Uterus (tissue), 3 donors: ENCODE measurements at regions not wholly inside any gene's neighbourhood (a gene's known extent, or its start where the extent isn't known, plus 50 kb on each side); places are given as distances from the start of the nearest gene placed in this dataset.

Experiments
- DNase-seq, 2 donors: peaks; one replicate each; pipeline ENCODE4 v3.0.0-alpha.2; 2019 to 2020
- H3K27ac ChIP-seq, 2 donors: fragments of 200-600 bp; sonication (generic); 1 replicate in 1 of 2; 2 replicates in 1 of 2; pipeline ENCODE4 v1.5.1; 2016 to 2018
- H3K27me3 ChIP-seq, 2 donors: fragments of 200-600 bp; sonication (generic); one replicate each; pipeline ENCODE4 v1.5.1; 2018 to 2019; ENCODE audit warnings: control low read depth in 1 of 2
- H3K36me3 ChIP-seq, 2 donors: fragments of 200-600 bp; sonication (generic); one replicate each; pipeline ENCODE4 v1.5.1; 2019; ENCODE audit warnings: control low read depth in 1 of 2
- H3K4me1 ChIP-seq, 2 donors: fragments of 200-600 bp; sonication (generic); one replicate each; pipeline ENCODE4 v1.5.1; 2018 to 2019; ENCODE audit warnings: control low read depth in 1 of 2
- H3K4me3 ChIP-seq, 2 donors: fragments of 200-600 bp; sonication (generic); 1 replicate in 1 of 2; 2 replicates in 1 of 2; pipeline ENCODE4 v1.5.1; 2018 to 2019; ENCODE audit warnings: mild to moderate bottlenecking in 1 of 2
- H3K9me3 ChIP-seq, 2 donors: fragments of 200-600 bp; sonication (generic); one replicate each; pipeline ENCODE4 v1.5.1; 2019; ENCODE audit warnings: control low read depth in 1 of 2
- POLR2A ChIP-seq, 2 donors: fragments of 450-650 bp; IDR thresholded peaks; one replicate each; pipeline ENCODE4 v1.6.1; 2016; ENCODE audit warnings: antibody characterized with exemption in 2 of 2, mild to moderate bottlenecking in 1 of 2, moderate library complexity in 1 of 2
- intact Hi-C: fragments of 100-400 bp; cut with DNase I; formaldehyde crosslinking; loops from one replicate; pipeline ENCODE4 v1.15.1; 2023; ENCODE audit warnings: low total_unique reads
- TF ChIP-seq, protein P1 (sequence below), 4 experiments: fragments of 200-600 bp in 2 of 4; fragments of 450-650 bp in 2 of 4; sonication (generic) in 2 of 4; IDR thresholded peaks; one replicate each; pipeline ENCODE4 v1.5.1; 2016 to 2019; ENCODE audit warnings: antibody characterized with exemption in 4 of 4, mild to moderate bottlenecking in 2 of 4, moderate library complexity in 1 of 4
- donor health status: DM: yes; HTN: yes; CAD: no.

DNA sequence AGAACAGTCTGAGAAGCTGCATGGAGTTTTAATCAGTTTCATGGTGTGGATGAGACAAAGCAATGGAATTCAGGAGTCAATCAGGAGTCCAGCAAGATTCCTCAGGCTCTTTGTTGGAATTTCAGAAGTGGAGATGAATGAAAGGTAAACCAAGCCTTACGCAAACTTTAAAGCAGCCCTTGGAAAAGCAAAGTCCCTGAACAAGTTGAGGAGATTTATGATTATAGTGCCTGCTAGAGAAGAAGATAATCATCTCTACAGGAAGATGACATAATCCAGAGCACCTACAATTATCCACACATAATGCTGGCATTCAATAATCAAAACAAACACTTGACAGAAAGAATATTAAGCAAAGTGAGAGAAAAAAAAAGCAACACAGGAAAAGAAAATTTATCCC is 1380.1 kb upstream of the NUDT12 start:
- H3K27me3 ChIP-seq, result no peaks in the 10 kb centered on the region
- H3K27ac ChIP-seq, result no peak overlapping the region
- no peaks in the 10 kb centered on the region for H3K4me1 ChIP-seq
- no peak overlapping the region for H3K4me3 ChIP-seq
- intact Hi-C loops, result no loop called here
- no peak for TF ChIP-seq POLR2A (IDR thresholded peaks at IDR 0.05)
- no peak for DNase-seq
- H3K9me3 ChIP-seq, result no peaks in the 10 kb centered on the region
- H3K36me3 ChIP-seq, result no peaks in the 10 kb centered on the region

DNA sequence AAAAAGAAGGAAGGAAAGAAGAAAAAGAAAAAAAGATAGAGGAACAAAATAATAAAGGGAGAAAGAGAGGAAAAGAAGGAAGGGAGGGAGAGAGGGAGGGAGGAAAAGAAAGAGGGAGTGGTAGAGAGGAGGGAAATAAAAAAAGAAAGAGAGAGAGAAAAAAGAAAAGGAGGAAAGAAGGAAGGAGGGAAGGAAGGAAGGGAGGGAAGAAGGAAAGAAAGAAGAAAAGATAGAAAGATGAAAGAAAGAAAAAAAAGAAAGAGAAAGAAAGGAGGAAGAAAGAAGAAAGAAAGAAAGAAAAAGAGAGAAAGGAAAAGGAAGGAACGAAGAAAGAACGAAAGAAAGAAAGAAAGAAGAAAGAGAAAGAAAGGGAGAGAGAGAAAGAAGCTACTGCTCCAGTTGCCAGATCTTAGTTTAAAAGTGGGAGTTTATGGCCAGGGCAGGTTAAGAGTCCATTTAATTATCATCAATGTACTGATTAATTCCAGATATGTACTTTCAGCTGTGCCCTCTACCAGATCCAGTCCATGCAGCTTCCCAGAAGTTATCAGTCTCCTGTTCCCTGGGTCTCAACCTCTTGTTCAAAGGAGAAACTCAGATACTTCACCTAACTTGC is 1378.5 kb upstream of the NUDT12 start:
- no peak overlapping the region for H3K4me3 ChIP-seq
- DNase-seq, result no peak
- intact Hi-C loops, result no loop called here
- no peaks in the 10 kb centered on the region for H3K27me3 ChIP-seq
- TF ChIP-seq POLR2A (IDR thresholded peaks at IDR 0.05), result no peak
- TF ChIP-seq, protein P1, sequence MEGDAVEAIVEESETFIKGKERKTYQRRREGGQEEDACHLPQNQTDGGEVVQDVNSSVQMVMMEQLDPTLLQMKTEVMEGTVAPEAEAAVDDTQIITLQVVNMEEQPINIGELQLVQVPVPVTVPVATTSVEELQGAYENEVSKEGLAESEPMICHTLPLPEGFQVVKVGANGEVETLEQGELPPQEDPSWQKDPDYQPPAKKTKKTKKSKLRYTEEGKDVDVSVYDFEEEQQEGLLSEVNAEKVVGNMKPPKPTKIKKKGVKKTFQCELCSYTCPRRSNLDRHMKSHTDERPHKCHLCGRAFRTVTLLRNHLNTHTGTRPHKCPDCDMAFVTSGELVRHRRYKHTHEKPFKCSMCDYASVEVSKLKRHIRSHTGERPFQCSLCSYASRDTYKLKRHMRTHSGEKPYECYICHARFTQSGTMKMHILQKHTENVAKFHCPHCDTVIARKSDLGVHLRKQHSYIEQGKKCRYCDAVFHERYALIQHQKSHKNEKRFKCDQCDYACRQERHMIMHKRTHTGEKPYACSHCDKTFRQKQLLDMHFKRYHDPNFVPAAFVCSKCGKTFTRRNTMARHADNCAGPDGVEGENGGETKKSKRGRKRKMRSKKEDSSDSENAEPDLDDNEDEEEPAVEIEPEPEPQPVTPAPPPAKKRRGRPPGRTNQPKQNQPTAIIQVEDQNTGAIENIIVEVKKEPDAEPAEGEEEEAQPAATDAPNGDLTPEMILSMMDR (IDR thresholded peaks at IDR 0.05), result no peak
- no peak overlapping the region for H3K27ac ChIP-seq
- no peaks in the 10 kb centered on the region for H3K9me3 ChIP-seq
- H3K36me3 ChIP-seq, result no peaks in the 10 kb centered on the region
- no peaks in the 10 kb centered on the region for H3K4me1 ChIP-seq

- Histone ChIP-seq H3K4me3 (no peak overlapping the region), H3K4me1 (no peaks in the 10 kb centered on the region), H3K27ac (no peak overlapping the region), H3K9me3 (no peaks in the 10 kb centered on the region), H3K27me3 (no peaks in the 10 kb centered on the region), H3K36me3 (no peaks in the 10 kb centered on the region)
- no peak for DNase-seq
- intact Hi-C loops, result no loop called here
- no peak for TF ChIP-seq POLR2A (IDR thresholded peaks at IDR 0.05)
- TF ChIP-seq, protein P1 (IDR thresholded peaks at IDR 0.05), result no peak
These were observed 1375.0 kb upstream of the NUDT12 start for GRCh38 chr5:104937598-104937997.

GRCh38 chr5:104932431-104932830 is 1369.8 kb upstream of the NUDT12 start:
- H3K9me3 ChIP-seq, result no peaks in the 10 kb centered on the region
- DNase-seq, result no peak
- TF ChIP-seq, protein P1 (IDR thresholded peaks at IDR 0.05), result no peak
- no peak overlapping the region for H3K4me3 ChIP-seq
- H3K36me3 ChIP-seq, result no peaks in the 10 kb centered on the region
- H3K27me3 ChIP-seq, result no peaks in the 10 kb centered on the region
- intact Hi-C loops, result no loop called here
- no peak overlapping the region for H3K27ac ChIP-seq
- H3K4me1 ChIP-seq, result no peaks in the 10 kb centered on the region

DNA sequence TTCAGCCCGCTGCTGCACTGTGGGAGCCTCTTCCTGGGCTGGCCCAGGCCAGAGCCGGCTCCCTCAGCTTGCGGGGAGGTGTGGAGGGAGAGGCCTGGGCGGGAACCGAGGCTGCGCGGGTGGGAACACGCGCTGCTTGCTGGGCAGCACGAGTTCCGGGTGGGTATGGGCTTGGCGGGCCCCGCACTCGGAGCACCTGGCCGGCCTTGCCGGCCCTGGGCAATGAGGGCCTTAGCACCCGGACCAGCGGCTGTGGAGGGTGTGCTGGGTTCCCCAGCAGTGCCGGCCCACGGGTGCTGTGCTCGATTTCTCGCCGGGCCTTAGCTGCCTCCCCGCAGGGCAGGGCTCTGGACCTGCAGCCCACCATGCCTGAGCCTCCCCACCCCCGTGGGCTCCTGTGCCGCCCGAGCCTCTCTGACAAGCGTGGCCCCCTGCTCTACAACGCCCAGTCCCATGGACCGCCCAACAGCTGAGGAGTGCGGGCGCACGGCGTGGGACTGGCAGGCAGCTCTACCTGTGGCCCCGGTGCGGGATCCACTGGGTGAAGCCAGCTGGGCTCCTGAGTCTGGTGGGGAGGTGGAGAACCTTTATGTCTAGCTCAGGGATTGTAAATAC is 1366.4 kb upstream of the NUDT12 start:
- H3K27me3 ChIP-seq, result no peaks in the 10 kb centered on the region
- no peak overlapping the region for H3K4me3 ChIP-seq
- no peaks in the 10 kb centered on the region for H3K9me3 ChIP-seq
- H3K36me3 ChIP-seq, result no peaks in the 10 kb centered on the region
- TF ChIP-seq, protein P1 (IDR thresholded peaks at IDR 0.05), result no peak
- TF ChIP-seq POLR2A (IDR thresholded peaks at IDR 0.05), result no peak
- H3K4me1 ChIP-seq, result no peaks in the 10 kb centered on the region
- no peak overlapping the region for H3K27ac ChIP-seq
- intact Hi-C loops, result no loop called here
- no peak for DNase-seq
